ENCODE measurements at regions not wholly inside any gene's neighbourhood (a gene's known extent, or its start where the extent isn't known, plus 50 kb on each side); places are given as distances from the start of the nearest gene placed in this dataset.

GRCh38 chrY:7879245-7879644 is 967.7 kb upstream of the AMELY start:
- TF ChIP-seq CTCF (conservative IDR thresholded peaks at IDR 0.05; ENCODE audit: low read length) (no peak), EZH2phosphoT487 (IDR thresholded peaks at IDR 0.05; ENCODE audit: borderline replicate concordance, low read depth, low read length) (no peak)

Measured in OCI-LY7 (cell line).